ENCODE measurements at regions not wholly inside any gene's neighbourhood (a gene's known extent, or its start where the extent isn't known, plus 50 kb on each side); places are given as distances from the start of the nearest gene placed in this dataset.

DNA sequence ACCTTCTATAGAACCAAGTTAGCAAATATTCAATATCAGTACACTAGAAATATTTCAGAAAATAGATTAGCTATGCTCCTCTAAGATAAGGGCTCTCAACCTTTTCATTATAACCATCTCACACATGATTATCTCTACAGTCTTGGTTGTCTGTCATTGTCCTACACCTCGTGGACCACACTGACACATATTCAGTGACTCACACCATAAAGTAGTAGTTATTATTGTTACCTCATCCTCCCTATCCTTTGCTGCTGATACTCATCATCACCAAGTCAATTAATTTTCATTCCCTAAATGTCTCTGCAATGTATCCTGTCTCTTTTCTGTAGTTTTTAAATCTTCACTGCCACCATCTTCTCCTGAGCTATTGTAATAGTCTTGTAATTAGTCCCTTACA is 1309.2 kb upstream of the C9orf72 start:
- DNase-seq: no peak

DNA sequence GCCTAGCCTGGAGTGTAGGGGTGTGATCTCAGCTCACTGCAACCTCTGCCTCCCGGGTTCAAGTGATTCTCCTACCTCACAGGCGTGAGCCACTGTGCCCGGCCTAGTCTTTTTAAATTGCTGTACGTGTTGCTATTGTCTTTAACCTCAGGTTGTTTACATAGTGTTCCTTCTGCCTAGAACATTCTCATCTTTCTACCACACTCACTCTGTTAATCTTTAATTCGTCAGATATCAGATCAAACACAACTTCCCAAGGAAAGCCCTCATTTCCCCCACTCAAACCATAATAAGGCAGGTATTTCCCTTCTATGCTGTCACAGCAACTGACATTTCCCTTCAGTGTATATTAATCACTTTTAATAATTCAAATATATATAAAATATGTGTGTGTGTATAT is 1310.0 kb upstream of the C9orf72 start:
- DNase-seq: no peak

DNA sequence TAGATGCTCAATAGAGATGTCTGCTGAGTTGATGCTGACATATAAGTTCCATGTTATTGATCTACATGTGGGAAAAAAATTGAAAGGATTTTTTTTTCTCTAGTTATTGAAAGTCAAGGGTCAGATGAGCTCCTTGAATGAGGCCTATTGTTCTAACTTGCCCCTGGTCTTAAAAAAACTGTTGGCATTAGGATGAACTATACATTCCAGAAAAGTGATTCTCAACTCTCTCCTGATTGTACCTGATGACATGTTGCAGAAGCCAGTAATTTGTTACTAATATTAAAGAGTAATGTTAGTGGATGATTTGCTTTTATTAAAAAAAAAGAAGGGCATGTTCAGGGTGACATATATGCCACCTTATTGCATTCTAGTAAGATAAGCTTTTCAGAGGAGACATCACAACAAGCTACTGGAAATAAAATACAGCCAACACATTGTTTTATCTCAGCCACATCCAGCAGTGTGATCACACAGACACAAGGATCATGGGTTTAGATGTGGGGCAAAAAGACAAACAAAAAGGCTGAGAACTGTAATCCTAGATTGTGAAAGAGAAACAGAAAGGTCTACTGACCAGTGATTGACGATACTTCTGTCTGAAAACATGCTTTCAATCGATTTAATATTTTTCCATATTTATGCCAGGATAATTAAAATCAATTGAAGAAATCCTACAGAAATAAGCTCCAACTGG is 1314.1 kb upstream of the C9orf72 start:
- no peak for DNase-seq

DNA sequence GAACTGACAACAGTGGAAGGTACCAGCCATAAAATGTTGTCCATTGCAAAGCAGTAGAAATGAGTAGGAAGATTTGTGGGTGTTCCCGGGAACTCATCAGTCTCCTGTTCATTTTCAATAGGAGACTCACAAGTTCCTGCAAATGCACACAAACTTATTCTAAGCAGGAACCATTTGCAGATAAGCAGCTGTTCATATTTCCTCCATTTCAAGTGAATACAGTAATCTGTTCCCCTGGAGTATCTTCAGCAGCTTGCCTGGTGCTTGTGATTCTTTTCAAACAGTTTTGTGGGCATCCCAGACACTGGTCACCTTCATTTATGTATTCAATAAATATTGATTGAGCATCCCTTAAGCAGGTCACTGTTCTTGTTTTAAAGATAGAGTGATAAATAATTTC is 1315.5 kb upstream of the C9orf72 start:
- no peak for DNase-seq

DNA sequence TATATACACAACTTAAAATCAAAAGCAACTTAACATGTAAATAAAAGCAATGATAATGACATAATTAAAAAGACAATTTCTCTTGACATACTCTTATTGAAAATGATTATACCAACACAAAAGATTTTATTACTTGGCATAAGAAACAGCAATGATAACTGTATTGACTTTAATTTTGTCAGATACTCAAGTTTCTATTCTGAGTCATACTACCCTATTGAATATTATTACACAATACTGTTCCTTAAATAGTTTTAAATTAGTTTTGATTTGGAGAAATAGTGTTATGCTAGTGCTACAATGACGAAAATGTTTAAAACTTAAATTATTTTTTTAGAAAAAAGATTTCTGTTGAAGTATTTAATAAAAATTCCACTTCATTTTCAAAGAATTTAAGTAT is 1319.3 kb upstream of the C9orf72 start:
- DNase-seq: no peak

DNA sequence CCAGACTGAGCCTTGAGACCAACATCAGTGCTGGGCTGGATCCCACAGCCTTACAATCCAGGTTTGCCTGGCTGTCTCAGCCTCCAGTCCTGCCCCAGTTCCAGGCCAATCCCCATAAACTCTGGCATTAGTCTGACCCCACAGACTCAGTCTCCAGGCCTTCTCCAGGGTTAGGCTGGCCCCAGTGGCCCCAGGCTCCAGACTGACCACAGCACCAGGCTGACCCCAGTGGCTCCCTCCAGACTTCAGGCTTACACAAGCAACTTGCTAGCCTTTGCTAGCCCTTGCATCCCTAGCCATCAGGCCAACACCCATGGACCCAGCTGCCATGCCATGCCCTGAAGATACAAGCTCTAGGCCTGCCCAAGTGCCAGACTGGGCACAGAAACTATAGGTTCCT is 1326.0 kb upstream of the C9orf72 start:
- no peak for DNase-seq

DNA sequence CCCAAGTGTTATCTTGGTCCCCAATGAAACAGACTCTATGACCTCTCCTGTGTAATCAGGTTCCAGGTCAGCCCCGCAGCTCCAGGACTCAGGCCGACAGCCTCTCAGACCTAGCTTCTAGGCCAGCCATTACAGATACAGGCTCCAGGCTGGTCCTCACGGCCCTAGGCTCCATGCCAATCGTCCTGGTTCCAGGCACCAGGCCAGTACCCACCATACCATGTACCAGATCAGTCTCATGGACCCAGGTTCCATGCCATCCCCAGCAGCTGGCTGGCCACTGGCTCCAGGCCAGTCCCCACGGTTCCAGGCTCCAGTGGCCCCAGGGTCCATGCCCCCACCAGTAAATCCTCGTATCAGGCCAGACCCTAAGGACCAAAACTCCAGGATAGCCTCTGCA is 1326.6 kb upstream of the C9orf72 start:
- DNase-seq: no peak

DNA sequence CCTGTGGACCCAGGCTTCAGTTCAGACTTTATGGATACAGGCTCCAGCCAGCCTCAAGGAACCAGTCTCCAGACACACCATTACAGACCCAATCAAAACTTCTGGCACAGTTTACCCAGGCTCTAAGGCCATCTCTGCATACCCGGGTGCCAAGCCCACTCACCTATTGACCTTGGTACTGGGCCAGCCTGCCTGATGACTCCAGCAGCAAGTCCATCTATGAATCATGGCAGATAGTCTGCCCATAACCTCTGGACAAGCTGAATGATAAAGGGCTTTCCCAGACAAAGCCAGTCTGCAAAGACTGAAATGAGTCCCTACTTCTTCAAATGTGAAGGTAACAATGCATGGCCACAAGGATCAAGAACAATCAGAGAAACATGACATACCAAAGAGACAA is 1327.1 kb upstream of the C9orf72 start:
- no peak for DNase-seq

DNA sequence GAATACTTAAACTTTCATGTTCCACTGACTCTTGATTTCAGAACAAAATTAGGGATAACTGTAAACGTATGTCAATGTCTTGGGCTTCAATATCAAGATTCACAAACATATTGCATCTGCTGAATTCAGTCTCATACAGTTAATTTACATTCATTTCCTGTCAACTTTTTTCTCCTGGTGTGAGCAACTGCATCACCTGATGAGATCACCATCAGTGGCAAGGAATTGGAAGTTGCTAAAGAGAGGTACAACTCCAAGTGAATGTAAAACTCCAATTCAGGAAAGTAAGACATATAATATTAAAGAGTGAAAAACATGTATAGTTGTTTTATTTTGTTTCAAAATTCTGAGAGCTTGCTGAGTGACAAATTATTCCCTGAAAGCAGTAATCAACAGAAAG is 1336.2 kb upstream of the C9orf72 start:
- no peak for DNase-seq

DNA sequence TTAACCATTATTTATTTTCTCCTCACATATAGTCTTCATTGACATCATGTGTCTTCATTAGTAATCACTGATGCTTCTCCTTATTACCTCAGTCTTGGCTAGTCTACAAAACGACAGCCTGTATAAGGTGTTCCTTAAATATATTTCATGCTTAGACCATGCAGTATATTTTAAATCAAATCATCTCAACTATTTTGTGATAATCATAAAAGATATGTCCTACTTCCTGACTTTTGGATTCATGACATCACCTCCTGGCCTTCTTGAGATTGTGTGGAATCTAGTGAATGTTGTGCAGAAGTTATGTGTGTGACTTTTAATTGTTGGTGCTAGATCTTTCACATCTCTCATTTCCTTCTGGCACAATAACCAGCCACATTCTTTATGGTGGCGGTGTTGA is 1339.3 kb upstream of the C9orf72 start:
- DNase-seq: no peak

DNA sequence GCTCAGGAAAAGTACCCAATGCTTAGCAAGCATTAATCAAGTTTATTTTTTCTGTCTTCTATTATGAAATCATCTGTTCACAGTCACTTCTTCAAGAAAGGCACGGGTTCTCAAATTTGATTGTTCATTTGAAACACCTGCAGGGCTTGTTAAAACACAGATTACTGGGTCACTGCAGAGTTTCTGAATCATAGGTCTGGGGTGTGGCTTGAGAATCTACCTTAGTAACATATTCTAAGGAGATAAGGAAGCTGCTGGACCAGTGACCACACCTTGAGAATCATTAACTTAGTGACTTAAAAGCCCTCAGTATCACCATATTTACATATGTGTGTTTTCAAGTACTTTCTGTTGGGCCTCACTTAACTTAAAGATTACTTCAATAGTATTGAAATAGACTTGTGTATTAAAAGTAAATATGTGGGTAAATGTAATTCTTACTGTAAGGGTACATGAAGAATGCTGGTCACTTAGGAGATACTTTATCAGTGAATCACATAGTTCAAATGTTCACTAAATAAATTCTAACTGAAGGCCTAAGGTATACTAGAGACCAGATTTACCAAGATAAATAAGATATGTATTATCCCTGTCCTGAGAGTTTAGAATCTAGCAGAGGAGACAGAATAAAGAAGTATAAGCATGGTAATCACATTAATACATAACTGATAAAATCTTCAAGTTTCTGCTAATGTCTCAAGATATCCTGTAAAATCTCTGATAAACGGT is 1342.1 kb upstream of the C9orf72 start:
- no peak for DNase-seq

DNA sequence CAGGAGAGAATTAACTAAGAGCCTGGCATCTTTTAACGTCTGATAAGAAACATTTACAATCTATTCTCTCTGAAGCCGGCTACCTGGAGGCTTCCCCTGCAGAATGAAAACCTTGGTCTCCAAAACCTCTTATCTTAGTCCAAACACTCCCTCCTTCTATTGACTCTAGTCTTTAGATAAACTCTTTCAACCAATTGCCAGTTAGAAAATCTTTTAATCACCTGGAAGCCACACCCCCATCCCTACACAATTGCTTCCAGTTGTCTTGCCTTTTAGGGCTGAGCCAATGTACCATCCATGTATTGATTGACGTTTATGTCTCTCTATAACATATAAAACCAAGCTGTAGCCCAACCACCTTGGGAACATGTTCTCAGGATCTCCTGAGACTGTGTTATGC is 1343.1 kb upstream of the C9orf72 start:
- no peak for DNase-seq

DNA sequence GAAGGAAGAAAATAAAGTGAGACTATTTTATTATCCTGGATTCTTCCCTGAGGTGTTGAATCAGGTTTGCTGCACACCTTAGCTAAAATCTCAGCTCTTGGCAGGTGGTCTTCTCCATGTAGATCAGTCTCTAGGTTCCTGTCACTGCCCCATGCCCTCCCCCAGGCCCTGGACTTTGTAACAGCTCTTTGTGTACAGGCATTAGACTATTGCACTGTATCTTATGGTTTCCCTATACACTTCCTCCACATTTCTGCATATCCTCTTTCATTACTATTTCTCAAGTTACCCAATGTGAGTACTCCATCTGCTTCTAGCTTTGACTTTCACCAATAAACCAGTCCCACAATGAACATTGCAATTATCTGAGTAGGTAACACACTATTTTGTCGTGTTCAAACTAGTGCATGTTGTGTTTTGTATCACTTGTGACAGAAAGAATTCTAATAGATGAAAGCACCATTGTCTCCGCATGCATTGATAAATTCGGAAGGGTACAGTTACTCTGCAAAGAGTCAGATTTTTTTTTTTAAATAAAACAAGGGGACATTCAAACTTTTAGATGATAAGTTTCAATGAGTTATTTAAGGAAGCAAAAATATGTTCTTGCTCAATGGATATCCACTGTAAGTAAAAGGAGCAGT is 1348.7 kb upstream of the C9orf72 start:
- no peak for DNase-seq

DNA sequence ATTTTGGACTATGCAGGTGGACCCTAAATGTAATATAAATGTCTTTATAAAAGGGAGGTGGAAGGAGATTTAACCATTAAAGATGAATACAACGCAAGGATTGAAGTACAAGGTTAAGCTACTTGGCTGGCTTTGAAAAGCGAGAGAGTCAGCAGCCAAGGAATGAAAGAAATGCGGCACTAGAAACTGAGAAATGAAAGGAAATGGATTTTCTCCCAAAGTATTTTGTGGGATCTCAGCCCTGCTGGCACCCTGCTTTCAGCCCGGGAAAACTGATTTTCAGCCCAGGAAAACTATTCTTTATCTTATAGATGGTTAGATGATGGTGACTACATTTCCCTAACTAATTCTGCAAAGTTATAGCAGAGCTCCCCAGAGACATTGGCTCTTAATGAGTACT is 1349.6 kb upstream of the C9orf72 start:
- DNase-seq: no peak

DNA sequence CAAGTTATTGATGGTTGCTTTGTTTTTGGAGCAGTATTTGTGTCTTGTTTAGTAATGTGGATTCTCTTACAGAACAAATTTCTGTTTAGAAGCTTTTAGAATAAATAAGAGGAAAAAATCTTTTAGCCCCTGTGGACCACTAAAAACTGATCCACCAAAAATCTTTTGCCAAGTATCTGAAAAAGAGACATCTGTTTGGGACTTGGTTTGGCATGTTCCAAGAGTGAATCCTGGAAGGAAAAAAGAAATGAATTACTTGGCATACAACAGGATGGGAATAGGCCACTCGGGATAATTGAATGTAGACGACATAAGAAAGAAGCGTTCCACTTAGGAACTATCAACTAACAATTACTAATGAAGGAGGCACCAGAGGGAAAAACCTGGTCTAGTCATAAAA is 1350.1 kb upstream of the C9orf72 start:
- no peak for DNase-seq

DNA sequence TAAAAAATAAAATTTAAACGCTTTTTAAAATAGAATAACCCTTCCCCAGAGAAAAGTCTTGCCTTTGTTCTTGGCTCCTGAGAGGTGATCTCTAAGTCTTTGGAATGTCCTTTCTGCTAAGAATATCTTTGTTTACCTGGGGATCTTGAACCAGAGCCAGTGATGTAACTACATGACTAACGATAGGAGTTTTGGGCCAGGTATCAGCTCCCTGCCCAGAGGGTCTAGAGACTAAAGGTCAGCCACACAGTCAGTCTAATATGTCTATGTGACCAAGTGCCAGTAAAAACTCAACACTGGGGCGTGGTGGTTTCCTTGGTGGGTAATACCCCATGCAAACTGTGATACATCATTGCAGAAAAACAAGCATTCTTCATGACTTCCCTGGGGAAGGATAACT is 1351.9 kb upstream of the C9orf72 start:
- DNase-seq: no peak

DNA sequence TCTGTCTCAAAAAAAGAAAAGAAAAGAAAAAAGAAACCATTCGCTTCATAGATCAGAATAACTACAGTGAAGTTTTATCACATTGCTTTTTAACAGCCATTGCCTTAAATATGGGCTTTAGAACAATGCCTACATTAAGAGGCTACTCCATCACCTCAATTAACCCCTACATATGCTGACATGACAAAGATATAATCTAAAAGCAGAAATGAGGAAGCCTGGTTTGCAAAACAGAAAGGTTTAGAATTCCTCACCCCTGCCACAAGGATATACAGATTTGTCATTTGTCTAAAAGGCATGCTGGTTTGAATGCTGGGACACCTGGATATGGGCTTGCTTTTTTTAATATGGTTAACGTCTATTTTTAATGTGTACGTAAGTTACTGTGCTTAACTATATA is 1353.0 kb upstream of the C9orf72 start:
- DNase-seq: no peak

DNA sequence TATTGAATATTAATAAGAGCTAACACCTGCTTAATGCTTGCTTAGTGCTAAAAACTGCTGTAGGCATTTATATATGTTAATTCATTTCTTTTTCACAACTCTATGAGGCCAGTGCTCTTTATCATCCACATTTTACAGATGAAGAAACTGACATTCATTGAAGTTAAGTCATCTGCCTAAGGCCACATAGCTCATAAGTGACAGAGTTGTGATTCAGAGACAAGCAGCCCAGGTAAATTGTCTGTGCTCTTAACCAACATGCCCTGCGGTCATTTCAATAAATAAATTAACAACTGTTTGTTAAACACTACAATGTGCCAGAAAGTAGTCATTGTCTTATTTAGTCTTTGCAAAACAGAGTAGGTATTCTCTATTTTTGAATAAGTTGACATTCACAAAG is 1354.4 kb upstream of the C9orf72 start:
- DNase-seq: no peak

DNA sequence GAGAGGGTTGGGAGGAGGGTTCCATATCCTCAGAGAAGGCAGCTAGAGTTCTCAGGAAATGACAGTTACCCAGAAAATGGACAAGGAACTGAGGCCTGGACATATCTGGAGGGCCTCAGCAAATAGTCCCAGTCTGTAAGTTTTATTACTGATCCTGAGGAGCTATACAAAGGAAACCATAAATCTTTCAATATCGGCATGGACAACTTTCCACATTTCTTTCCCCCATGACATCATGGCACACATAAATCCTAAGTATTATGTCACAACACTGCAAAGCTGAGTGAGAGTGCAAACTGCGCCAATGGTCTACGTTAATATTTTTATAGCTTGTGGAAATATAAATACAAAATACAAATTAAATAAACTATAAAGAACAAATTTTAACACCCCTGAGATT is 1356.2 kb upstream of the C9orf72 start:
- no peak for DNase-seq

DNA sequence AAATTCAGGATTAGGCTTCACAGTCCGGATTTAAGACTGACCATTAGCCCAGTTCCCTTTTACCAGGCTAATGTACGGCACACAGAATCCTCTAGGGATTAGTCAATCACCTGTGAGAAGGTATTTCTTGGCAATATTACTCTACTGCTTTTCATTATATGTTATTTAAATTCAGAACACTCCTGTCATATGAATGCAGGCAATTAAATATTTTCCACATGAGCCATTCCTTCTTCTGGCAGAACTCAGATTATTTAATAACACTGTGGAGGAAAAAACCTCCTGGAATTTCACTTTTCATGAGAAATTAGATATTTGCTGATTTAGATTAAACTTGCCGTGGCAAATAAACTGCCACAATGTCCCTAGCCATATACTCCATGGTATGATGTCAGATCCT is 1357.5 kb upstream of the C9orf72 start:
- DNase-seq: no peak

DNA sequence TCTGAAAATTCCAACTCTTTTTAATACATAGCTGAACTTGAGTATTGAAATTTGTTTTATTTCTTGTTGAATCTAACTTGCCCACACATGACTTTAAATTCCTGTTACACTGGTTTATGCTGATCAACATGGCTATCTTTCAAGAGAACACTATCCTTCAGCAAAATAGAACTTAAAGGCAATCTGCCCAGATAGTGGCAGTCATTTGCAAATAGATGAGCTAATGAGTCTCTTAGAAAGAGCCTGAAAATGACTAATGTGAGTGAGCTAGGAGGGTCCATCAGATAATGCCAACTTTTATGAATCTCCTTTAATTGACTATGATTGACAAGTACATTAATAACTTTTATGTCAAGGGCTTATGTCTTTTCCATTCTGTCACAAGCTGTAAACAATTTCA is 1360.8 kb upstream of the C9orf72 start:
- no peak for DNase-seq

DNA sequence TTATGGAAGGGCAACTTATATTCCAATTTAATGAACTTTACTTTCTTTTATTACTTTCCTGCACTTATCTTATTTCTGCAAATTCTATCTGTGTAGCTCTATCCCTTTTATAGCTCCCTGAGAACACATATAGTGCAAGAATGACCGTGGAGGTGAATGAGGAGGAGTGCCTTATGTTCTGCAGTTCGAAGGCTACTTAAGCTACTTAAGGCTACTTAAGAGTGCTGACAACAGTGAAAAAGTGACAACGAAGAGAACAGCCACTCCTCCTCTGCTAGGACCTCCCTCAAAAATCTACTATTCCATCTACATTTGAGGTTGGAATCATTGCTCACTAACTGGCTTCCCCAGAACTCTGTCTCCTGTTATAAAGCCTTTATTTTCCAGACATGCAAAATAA is 1365.7 kb upstream of the C9orf72 start:
- no peak for DNase-seq

DNA sequence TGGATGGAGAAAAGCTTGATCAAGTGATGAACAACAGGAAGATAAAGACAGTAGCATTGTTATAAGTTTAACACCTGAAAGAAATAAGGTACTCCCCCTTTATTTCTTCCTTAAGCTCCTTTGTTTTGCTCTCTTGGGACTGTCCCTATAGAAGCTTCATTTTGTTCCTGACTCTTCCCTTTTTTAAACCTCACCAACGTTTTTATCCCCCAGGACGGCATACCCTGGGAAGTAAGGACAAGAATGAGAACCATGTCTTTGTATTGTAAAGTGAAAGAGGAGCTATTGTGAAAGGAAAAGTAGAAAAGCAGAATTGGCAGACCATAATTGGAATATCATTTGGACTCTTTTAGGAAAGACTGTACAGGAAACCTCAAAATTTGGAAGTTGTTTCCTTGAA is 1368.6 kb upstream of the C9orf72 start:
- DNase-seq: no peak

DNA sequence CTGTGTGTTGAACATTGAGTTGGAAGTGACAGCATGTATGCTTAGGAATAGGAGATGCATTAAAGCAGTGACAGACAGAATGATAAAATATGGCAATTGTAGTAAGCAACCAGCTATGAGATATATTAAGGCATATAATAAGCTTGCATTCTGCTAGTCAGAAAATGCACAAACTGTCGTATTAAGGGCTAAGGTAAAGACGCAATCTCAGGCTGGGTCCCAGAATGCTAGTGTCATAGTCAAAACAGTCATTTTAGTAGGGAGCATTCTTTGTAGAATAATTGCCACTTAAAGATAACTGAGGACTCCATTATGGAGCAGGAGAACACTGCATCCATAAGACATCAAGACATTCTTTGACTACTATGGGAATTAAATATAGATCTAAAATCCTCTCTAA is 1369.7 kb upstream of the C9orf72 start:
- DNase-seq: no peak

DNA sequence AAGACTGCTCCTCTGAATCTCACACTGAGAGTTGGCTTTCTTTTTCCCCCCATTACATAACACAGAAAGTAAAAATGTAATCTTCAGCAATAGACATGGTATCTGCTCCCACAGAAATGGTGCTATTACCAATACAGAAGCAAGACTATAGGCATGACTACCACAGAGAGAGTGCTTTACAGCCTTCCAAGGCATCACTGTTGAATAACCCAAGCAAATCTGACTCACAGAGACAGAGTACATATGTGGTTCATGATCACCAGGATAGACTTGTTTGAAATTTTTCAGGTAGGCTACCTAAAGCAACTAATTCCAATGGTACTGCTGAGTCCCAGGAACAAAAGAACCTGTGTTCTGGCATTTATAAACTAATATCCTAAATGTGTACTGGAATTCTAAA is 1373.4 kb upstream of the C9orf72 start:
- no peak for DNase-seq
